SK-N-SH (cell line): ENCODE measurements at regions not wholly inside any gene's neighbourhood (a gene's known extent, or its start where the extent isn't known, plus 50 kb on each side); places are given as distances from the start of the nearest gene placed in this dataset.

Experiments
- CTCF ChIA-PET: fragments of 300-600, 350-600 bp; formaldehyde crosslinking; extraction: SDS; loops from one replicate; lab custom pipeline; 2021; lab: Yijun Ruan, JAX
- POLR2A ChIA-PET: fragments of 350-600 bp; sonication (Branson Sonifier 250); formaldehyde crosslinking; extraction: SDS; loops from one replicate; lab custom pipeline; 2020; ENCODE audit warnings: antibody characterized with exemption, inconsistent platforms; lab: Yijun Ruan, JAX
- DNase-seq: peaks from one replicate; pipeline ENCODE4 v3.0.0; 2012
- H2AFZ ChIP-seq: fragments of 200-600 bp; sonication (generic); 2 replicates; pipeline ENCODE4 v1.8.1; 2016; ENCODE audit warnings: antibody characterized with exemption, mild to moderate bottlenecking, low read depth
- H3F3A ChIP-seq: fragments of 200-600 bp; sonication (generic); replicated peaks from 2 replicates; pipeline ENCODE3; 2016; ENCODE audit warnings: antibody characterized with exemption, mild to moderate bottlenecking; ENCODE audit not compliant: insufficient read depth
- H3K27ac ChIP-seq, 2 experiments: fragments of 200-500 bp in 1 of 2; fragments of 200-600 bp in 1 of 2; sonication (Bioruptor generic) in 1 of 2; sonication (generic), shearing (Covaris generic) in 1 of 2; 2 replicates each; pipeline versions ENCODE4 v1.5.1 to v1.6.1; 2014 to 2016; ENCODE audit warnings: low read depth in 2 of 2, inconsistent platforms in 1 of 2, low read length in 1 of 2, mild to moderate bottlenecking in 1 of 2, mixed read lengths in 1 of 2
- H3K27me3 ChIP-seq: fragments of 200-600 bp; sonication (generic), shearing (Covaris generic); 2 replicates; pipeline ENCODE4 v1.6.1; 2016; ENCODE audit warnings: mixed run types; ENCODE audit not compliant: insufficient read depth
- H3K36me3 ChIP-seq, 2 experiments: fragments of 200-500 bp in 1 of 2; fragments of 200-600 bp in 1 of 2; sonication (Bioruptor generic) in 1 of 2; sonication (generic) in 1 of 2; replicated peaks in 1 of 2; 2 replicates each; pipeline versions ENCODE3 to v1.5.1; 2014 to 2016; ENCODE audit warnings: low read length in 1 of 2, mild to moderate bottlenecking in 1 of 2; ENCODE audit not compliant: insufficient read depth in 2 of 2, control insufficient read depth in 1 of 2
- H3K4me1 ChIP-seq, 2 experiments: fragments of 200-500 bp in 1 of 2; fragments of 200-600 bp in 1 of 2; sonication (Bioruptor generic) in 1 of 2; sonication (generic), shearing (Covaris generic) in 1 of 2; 2 replicates each; pipeline versions ENCODE4 v1.5.1 to v1.6.1; 2014 to 2016; ENCODE audit warnings: low read depth in 1 of 2, low read length in 1 of 2, mixed run types in 1 of 2; ENCODE audit not compliant: insufficient read depth in 2 of 2, control insufficient read depth in 1 of 2
- H3K4me2 ChIP-seq: fragments of 200-600 bp; sonication (generic), shearing (Covaris generic); 2 replicates; pipeline ENCODE4 v1.6.1; 2017; ENCODE audit warnings: mixed run types
- H3K4me3 ChIP-seq, 2 experiments: fragments of 200-500 bp in 1 of 2; fragments of 200-600 bp in 1 of 2; sonication (Bioruptor generic) in 1 of 2; sonication (generic), shearing (Covaris generic) in 1 of 2; 2 replicates each; pipeline versions ENCODE4 v1.5.1 to v1.8.1; 2014 to 2016; ENCODE audit warnings: low read depth in 2 of 2, inconsistent platforms in 1 of 2, low read length in 1 of 2, mild to moderate bottlenecking in 1 of 2, mixed read lengths in 1 of 2, moderate library complexity in 1 of 2
- H3K79me2 ChIP-seq: fragments of 200-600 bp; sonication (generic); 2 replicates; pipeline ENCODE4 v1.8.1; 2017; ENCODE audit warnings: mild to moderate bottlenecking; ENCODE audit not compliant: insufficient read depth
- H3K9ac ChIP-seq: fragments of 200-600 bp; sonication (generic); 2 replicates; pipeline ENCODE4 v1.6.1; 2017; ENCODE audit warnings: mixed run types
- H3K9me2 ChIP-seq: fragments of 200-600 bp; sonication (generic); 2 replicates; pipeline ENCODE4 v1.6.1; 2017; ENCODE audit warnings: mixed run types
- H3K9me3 ChIP-seq: fragments of 200-600 bp; sonication (generic); 2 replicates; pipeline ENCODE4 v1.6.1; 2017; ENCODE audit warnings: mixed run types, mild to moderate bottlenecking, moderate library complexity
- H4K20me1 ChIP-seq: fragments of 200-600 bp; sonication (generic); 2 replicates; pipeline ENCODE4 v1.6.1; 2017; ENCODE audit warnings: mild to moderate bottlenecking, mixed run types; ENCODE audit not compliant: insufficient read depth
- CTCF ChIP-seq: fragments of 200-600 bp; sonication (generic); IDR thresholded peaks from 2 replicates; pipeline ENCODE4 v1.6.1; 2017; ENCODE audit warnings: antibody characterized with exemption, mild to moderate bottlenecking, moderate library complexity
- GATA2 ChIP-seq: sonication (generic); formaldehyde crosslinking; IDR thresholded peaks from 2 replicates; pipeline ENCODE4 v1.5.0; 2020; ENCODE audit warnings: mild to moderate bottlenecking, missing genetic modification reagents
- MEF2A ChIP-seq: IDR thresholded peaks from 2 replicates; pipeline ENCODE4 v1.4.0; 2012; ENCODE audit warnings: low read depth, borderline replicate concordance
- NFIC ChIP-seq: IDR thresholded peaks from 2 replicates; pipeline ENCODE4 v1.4.0; 2012; ENCODE audit warnings: borderline replicate concordance
- RFX5 ChIP-seq: IDR thresholded peaks from 2 replicates; pipeline ENCODE4 v1.6.1; 2012; ENCODE audit warnings: mild to moderate bottlenecking, improper control_type of control experiment, low read length
- TAF1 ChIP-seq: IDR thresholded peaks from 2 replicates; pipeline ENCODE4 v1.6.1; 2012; ENCODE audit warnings: low read depth, mild to moderate bottlenecking, low read length, moderate library complexity, borderline replicate concordance
- TCF12 ChIP-seq: IDR thresholded peaks from 2 replicates; pipeline ENCODE4 v1.4.0; 2012
- TEAD4 ChIP-seq: IDR thresholded peaks from 2 replicates; pipeline ENCODE4 v1.4.0; 2012; ENCODE audit warnings: mild to moderate bottlenecking, borderline replicate concordance; ENCODE audit not compliant: insufficient read depth
- YY1 ChIP-seq: IDR thresholded peaks from 2 replicates; pipeline ENCODE4 v1.4.0; 2012; ENCODE audit warnings: low read depth, mild to moderate bottlenecking
- WGBS: methylation state at CpG from one replicate; pipeline ENCODE4 v1.1.6; 2017; ENCODE audit warnings: low lambda C conversion rate; 5-methylcytosine and 5-hydroxymethylcytosine counted together
- TF ChIP-seq, protein P1 (sequence below): IDR thresholded peaks from 2 replicates; pipeline ENCODE4 v1.4.0; 2012; ENCODE audit warnings: low read depth, borderline replicate concordance
- TF ChIP-seq, protein P2 (sequence below): fragments of 150-350 bp; IDR thresholded peaks from 2 replicates; pipeline ENCODE4 v1.6.1; 2017; ENCODE audit warnings: antibody characterized with exemption, low read length, low read depth, borderline replicate concordance
- TF ChIP-seq, protein P3 (sequence below): IDR thresholded peaks from 2 replicates; pipeline ENCODE4 v1.4.0; 2012; ENCODE audit warnings: low read depth, borderline replicate concordance
- TF ChIP-seq, protein P4 (sequence below): IDR thresholded peaks from 2 replicates; pipeline ENCODE4 v1.6.1; 2012; ENCODE audit warnings: mild to moderate bottlenecking, low read depth, low read length, moderate library complexity

- Histone ChIP-seq H3K4me2 (no peak overlapping the region), H3K27me3 (peaks cover 12% of the 10 kb centered on the region; the same call in 1 of the 2 replicates), H3F3A (no peaks in the 10 kb centered on the region), H3K4me3 (no peak overlapping the region), H2AFZ (no peak overlapping the region), H3K9me3 (no peaks in the 10 kb centered on the region), H3K27ac (no peak overlapping the region), H4K20me1 (no peaks in the 10 kb centered on the region), H3K9ac (no peak overlapping the region), H3K9me2 (no peaks in the 10 kb centered on the region), H3K36me3 (no peaks in the 10 kb centered on the region), H3K79me2 (no peaks in the 10 kb centered on the region), H3K4me1 (no peaks in the 10 kb centered on the region)
- POLR2A ChIA-PET = no interaction called here
- no peak for DNase-seq
- CTCF ChIA-PET = no interaction called here
- TF ChIP-seq GATA2 (CRISPR knock-in tag) (no peak), TEAD4 (no peak), TAF1 (no peak), TCF12 (no peak), NFIC (no peak), CTCF (no peak)
- TF ChIP-seq, protein P1, sequence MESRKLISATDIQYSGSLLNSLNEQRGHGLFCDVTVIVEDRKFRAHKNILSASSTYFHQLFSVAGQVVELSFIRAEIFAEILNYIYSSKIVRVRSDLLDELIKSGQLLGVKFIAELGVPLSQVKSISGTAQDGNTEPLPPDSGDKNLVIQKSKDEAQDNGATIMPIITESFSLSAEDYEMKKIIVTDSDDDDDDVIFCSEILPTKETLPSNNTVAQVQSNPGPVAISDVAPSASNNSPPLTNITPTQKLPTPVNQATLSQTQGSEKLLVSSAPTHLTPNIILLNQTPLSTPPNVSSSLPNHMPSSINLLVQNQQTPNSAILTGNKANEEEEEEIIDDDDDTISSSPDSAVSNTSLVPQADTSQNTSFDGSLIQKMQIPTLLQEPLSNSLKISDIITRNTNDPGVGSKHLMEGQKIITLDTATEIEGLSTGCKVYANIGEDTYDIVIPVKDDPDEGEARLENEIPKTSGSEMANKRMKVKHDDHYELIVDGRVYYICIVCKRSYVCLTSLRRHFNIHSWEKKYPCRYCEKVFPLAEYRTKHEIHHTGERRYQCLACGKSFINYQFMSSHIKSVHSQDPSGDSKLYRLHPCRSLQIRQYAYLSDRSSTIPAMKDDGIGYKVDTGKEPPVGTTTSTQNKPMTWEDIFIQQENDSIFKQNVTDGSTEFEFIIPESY = no peak
Observed at GRCh38 chr4:74583757-74584156, 138.8 kb downstream of the AREG start.

- 9% methylated on average over 5 of the region's 5 CpGs for WGBS
- Histone ChIP-seq H3K9me2 (no peaks in the 10 kb centered on the region), H3K9ac (no peak overlapping the region), H3K9me3 (no peaks in the 10 kb centered on the region), H3K27me3 (peaks cover 10% of the 10 kb centered on the region; the same call in 1 of the 2 replicates), H3K4me3 (no peak overlapping the region), H3F3A (no peaks in the 10 kb centered on the region), H3K36me3 (no peaks in the 10 kb centered on the region), H3K4me2 (no peak overlapping the region), H4K20me1 (no peaks in the 10 kb centered on the region), H3K27ac (no peak overlapping the region), H2AFZ (no peak overlapping the region), H3K4me1 (no peaks in the 10 kb centered on the region), H3K79me2 (no peaks in the 10 kb centered on the region)
- ChIA-PET CTCF (no interaction called here), POLR2A (no interaction called here)
- no peak for DNase-seq
- no peak for TF ChIP-seq RFX5
- TF ChIP-seq, protein P1 = no peak
- TF ChIP-seq, protein P2, sequence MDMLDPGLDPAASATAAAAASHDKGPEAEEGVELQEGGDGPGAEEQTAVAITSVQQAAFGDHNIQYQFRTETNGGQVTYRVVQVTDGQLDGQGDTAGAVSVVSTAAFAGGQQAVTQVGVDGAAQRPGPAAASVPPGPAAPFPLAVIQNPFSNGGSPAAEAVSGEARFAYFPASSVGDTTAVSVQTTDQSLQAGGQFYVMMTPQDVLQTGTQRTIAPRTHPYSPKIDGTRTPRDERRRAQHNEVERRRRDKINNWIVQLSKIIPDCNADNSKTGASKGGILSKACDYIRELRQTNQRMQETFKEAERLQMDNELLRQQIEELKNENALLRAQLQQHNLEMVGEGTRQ = no peak
- TF ChIP-seq YY1 = no peak
- TF ChIP-seq, protein P3, sequence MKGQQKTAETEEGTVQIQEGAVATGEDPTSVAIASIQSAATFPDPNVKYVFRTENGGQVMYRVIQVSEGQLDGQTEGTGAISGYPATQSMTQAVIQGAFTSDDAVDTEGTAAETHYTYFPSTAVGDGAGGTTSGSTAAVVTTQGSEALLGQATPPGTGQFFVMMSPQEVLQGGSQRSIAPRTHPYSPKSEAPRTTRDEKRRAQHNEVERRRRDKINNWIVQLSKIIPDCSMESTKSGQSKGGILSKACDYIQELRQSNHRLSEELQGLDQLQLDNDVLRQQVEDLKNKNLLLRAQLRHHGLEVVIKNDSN = no peak
- no peak for TF ChIP-seq CTCF
- no peak for TF ChIP-seq MEF2A
- TF ChIP-seq, protein P4, sequence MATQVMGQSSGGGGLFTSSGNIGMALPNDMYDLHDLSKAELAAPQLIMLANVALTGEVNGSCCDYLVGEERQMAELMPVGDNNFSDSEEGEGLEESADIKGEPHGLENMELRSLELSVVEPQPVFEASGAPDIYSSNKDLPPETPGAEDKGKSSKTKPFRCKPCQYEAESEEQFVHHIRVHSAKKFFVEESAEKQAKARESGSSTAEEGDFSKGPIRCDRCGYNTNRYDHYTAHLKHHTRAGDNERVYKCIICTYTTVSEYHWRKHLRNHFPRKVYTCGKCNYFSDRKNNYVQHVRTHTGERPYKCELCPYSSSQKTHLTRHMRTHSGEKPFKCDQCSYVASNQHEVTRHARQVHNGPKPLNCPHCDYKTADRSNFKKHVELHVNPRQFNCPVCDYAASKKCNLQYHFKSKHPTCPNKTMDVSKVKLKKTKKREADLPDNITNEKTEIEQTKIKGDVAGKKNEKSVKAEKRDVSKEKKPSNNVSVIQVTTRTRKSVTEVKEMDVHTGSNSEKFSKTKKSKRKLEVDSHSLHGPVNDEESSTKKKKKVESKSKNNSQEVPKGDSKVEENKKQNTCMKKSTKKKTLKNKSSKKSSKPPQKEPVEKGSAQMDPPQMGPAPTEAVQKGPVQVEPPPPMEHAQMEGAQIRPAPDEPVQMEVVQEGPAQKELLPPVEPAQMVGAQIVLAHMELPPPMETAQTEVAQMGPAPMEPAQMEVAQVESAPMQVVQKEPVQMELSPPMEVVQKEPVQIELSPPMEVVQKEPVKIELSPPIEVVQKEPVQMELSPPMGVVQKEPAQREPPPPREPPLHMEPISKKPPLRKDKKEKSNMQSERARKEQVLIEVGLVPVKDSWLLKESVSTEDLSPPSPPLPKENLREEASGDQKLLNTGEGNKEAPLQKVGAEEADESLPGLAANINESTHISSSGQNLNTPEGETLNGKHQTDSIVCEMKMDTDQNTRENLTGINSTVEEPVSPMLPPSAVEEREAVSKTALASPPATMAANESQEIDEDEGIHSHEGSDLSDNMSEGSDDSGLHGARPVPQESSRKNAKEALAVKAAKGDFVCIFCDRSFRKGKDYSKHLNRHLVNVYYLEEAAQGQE = no peak
Observed at GRCh38 chr4:74588350-74588749, 143.4 kb downstream of the AREG start.
